ENCODE measurements at regions not wholly inside any gene's neighbourhood (a gene's known extent, or its start where the extent isn't known, plus 50 kb on each side); places are given as distances from the start of the nearest gene placed in this dataset.
"Not testable (repeated sequence)": the region's sequence is repeated elsewhere in the genome, so short reads cannot be mapped to it uniquely, and the experiment has no call there.

DNA sequence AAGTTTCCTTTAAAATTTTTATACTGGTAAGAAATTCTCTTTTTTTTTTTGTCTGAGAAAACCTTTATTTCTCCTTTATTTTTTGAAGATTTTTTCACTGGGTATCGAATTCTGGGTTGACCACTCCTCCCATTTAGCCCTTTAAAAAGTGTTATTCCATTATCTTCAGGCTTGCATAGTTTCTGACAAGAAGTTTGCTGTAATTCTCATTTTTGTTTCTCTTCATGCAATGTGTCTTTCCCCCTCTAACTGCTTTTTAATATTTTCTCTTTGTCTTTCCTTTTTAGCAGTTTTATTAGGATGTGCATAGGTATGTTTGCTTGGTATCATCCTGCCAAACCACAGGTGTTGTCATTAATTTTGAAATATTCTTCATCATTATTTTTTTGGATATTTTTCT is 67.7 kb upstream of the GOT2 start:
- no peak for ATAC-seq (replicated peaks in 6 of 8)
- no peak overlapping the region for H3K27ac ChIP-seq
- in situ Hi-C loops (cut with MboI; ENCODE audit: low pct_unique_long_range_greater_than_20kb in 2 of 9, low sequenced_read_pairs in 9 of 9, unreplicated experiment in 9 of 9): no loop called here
- no peaks in the 10 kb centered on the region for H3K4me1 ChIP-seq (replicated peaks in 1 of 2)
- H3K4me3 ChIP-seq: no peak overlapping the region
- WGBS, 10 experiments: 0 to 63% (median 54%) methylated on average over 1 of the region's 1 CpG

DNA sequence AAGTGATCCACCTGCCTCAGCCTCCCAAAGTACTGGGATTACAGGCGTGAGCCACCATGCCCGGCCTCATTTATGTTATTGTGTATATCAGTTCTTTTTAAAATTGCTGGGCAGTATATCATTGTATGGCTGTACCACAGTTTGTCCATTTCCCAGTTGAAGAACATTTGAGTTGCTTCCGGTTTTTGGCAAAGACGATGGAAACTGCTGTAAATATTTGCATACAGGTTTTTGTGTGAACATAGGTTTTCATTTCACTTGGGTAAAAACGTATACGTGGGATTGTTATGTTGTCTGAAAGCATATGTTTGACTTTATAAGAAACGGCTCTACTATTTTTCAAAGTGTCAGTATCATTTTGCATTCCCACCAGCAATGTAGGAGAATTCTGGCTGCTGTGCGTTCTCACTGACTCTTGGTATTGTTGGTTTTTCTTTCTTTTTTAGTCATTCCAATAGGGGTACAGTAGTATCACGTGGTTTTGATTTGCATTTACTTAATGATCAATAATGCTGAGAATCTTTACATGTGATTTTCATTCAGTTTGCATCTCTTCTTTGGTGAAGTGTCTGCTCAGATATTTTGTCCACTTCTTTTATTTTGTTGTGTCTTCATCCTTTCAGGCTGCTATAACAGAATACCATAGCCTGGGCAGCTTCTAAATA is 63.2 kb upstream of the GOT2 start:
- Histone ChIP-seq H3K4me1 (replicated peaks in 1 of 2) (no peaks in the 10 kb centered on the region), H3K4me3 (no peak overlapping the region), H3K27ac (no peak overlapping the region)
- in situ Hi-C loops (cut with MboI; ENCODE audit: low pct_unique_long_range_greater_than_20kb in 2 of 9, low sequenced_read_pairs in 9 of 9, unreplicated experiment in 9 of 9): no loop called here
- ATAC-seq (replicated peaks in 6 of 8): no peak
- WGBS, 10 experiments: 22 to 91% (median 72%) methylated on average over 5 to 9 of the region's 9 CpGs; no CpG with 5 or more reads in 2 of the 10 experiments

DNA sequence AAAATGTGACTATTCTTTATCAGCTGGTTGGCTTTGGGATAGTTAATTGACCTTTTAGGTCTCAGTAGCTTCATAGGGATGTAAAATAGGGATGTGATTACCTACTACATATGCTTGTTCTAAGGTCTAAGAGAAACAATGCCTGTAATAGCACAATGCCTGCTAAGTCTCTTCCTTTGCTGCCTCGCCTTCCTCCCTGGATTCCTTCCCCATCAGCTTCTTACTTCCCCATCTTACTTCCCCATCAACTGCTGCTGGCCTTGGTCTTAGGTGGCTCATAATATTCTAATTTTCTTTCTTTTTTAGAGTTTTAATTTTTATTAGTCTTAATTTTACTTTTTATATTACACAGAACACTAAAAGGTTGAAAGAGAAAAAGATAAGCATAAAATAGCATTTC is 59.2 kb upstream of the GOT2 start:
- Histone ChIP-seq H3K4me1 (replicated peaks in 1 of 2) (no peaks in the 10 kb centered on the region), H3K4me3 (no peak overlapping the region), H3K27ac (no peak overlapping the region)
- in situ Hi-C loops (cut with MboI; ENCODE audit: low pct_unique_long_range_greater_than_20kb in 2 of 9, low sequenced_read_pairs in 9 of 9, unreplicated experiment in 9 of 9): no loop called here
- ATAC-seq (replicated peaks in 6 of 8): no peak
- WGBS, 10 experiments: 0 to 100% (median 60%) methylated on average over 1 of the region's 1 CpG; no CpG with 5 or more reads in 1 of the 10 experiments

DNA sequence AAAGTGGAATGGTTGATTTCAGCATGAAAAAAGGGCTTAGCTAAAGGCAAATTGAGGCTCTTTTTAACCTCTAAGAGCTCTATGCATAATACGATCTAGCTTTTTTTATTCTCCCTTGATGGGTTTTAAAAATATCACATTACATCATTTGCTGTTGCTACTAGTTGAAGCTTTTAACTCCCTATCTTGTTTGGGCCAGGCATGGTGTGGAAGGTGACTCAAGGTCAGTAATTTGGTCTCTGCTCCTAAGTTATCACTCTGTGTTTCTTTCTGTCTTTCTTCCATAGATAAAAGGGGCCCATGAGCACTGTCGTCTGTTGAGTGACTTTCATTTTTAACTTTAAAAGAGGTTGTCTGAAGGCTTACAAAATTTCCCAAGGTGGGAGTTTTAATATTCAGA is 58.1 kb upstream of the GOT2 start:
- Histone ChIP-seq H3K4me3 (no peak overlapping the region), H3K27ac (no peak overlapping the region), H3K4me1 (replicated peaks in 1 of 2) (no peaks in the 10 kb centered on the region)
- in situ Hi-C loops (cut with MboI; ENCODE audit: low pct_unique_long_range_greater_than_20kb in 2 of 9, low sequenced_read_pairs in 9 of 9, unreplicated experiment in 9 of 9): no loop called here
- ATAC-seq (replicated peaks in 6 of 8): peak in 1 of 8 experiments; percentile 38
- WGBS, 10 experiments: 0 to 67% (median 24%) methylated on average over 1 to 2 of the region's 2 CpGs; no CpG with 5 or more reads in 1 of the 10 experiments

- in situ Hi-C loops (cut with MboI; ENCODE audit: low pct_unique_long_range_greater_than_20kb in 2 of 9, low sequenced_read_pairs in 9 of 9, unreplicated experiment in 9 of 9): not testable (repeated sequence)
- 0 to 96% (median 92%) methylated on average over 1 to 5 of the region's 32 CpGs; no CpG with 5 or more reads in 3 of the 10 experiments for WGBS, 10 experiments
These were observed 56.9 kb upstream of the GOT2 start for GRCh38 chr16:58790816-58791557.

GRCh38 chr16:58789351-58789750 is 55.2 kb upstream of the GOT2 start:
- in situ Hi-C loops (cut with MboI; ENCODE audit: low pct_unique_long_range_greater_than_20kb in 2 of 9, low sequenced_read_pairs in 9 of 9, unreplicated experiment in 9 of 9): no loop called here
- ATAC-seq (replicated peaks in 6 of 8): no peak

More at GRCh38 chr16:58790816-58791557, 56.9 kb upstream of the GOT2 start:
- not testable (repeated sequence) for H3K4me3 ChIP-seq; ATAC-seq (replicated peaks in 6 of 8); H3K27ac ChIP-seq; H3K4me1 ChIP-seq (replicated peaks in 1 of 2)

More at GRCh38 chr16:58789351-58789750, 55.2 kb upstream of the GOT2 start:
- Histone ChIP-seq H3K4me3 (no peak overlapping the region), H3K4me1 (replicated peaks in 1 of 2) (no peaks in the 10 kb centered on the region), H3K27ac (no peak overlapping the region)
- 8 to 100% (median 78%) methylated on average over 1 to 3 of the region's 4 CpGs; no CpG with 5 or more reads in 2 of the 10 experiments for WGBS, 10 experiments
